ENCODE measurements at regions not wholly inside any gene's neighbourhood (a gene's known extent, or its start where the extent isn't known, plus 50 kb on each side); places are given as distances from the start of the nearest gene placed in this dataset.

- FAIRE-seq = no peak
- Histone ChIP-seq H3K9ac (ENCODE audit: low read length in 3 of 3) (no peak overlapping the region), H3K27ac (ENCODE audit: low read depth in 2 of 2, low read length in 2 of 2) (no peak overlapping the region)
These were observed 135.6 kb upstream of the N4BP1 start for GRCh38 chr16:48745541-48745940.

GRCh38 chr16:48740964-48741363, 131.0 kb upstream of the N4BP1 start:
- H3K9ac ChIP-seq (ENCODE audit: low read length in 3 of 3) = no peak overlapping the region
- H3K9me3 ChIP-seq (ENCODE audit: control insufficient read depth in 2 of 3, insufficient read depth in 1 of 3, low read length in 3 of 3) = peaks cover 0 to 4% (median 3%) of the 10 kb centered on the region in 3 donors
- no peaks in the 10 kb centered on the region for H3K4me1 ChIP-seq (ENCODE audit: control insufficient read depth in 2 of 3, insufficient read depth in 2 of 3, low read depth in 1 of 3, low read length in 3 of 3)
- FAIRE-seq = no peak
- no peak for TF ChIP-seq CTCF (IDR thresholded peaks at IDR 0.05; ENCODE audit: borderline replicate concordance, extremely low read depth, insufficient read depth)
- H3K4me3 ChIP-seq (ENCODE audit: low read length in 3 of 3) = no peak overlapping the region
- intact Hi-C loops (cut with DNase I) = no loop called here
- H3K27me3 ChIP-seq (ENCODE audit: control insufficient read depth, insufficient read depth, low read length) = no peaks in the 10 kb centered on the region
- no peak for DNase-seq
- no peak overlapping the region for H3K27ac ChIP-seq (ENCODE audit: low read depth in 2 of 2, low read length in 2 of 2)
- no peaks in the 10 kb centered on the region for H3K36me3 ChIP-seq (ENCODE audit: control insufficient read depth in 2 of 3, insufficient read depth in 3 of 3, low read length in 3 of 3)

More at GRCh38 chr16:48745541-48745940, 135.6 kb upstream of the N4BP1 start:
- DNase-seq = no peak
- no peaks in the 10 kb centered on the region for H3K27me3 ChIP-seq (ENCODE audit: control insufficient read depth, insufficient read depth, low read length)
- H3K4me3 ChIP-seq (ENCODE audit: low read length in 3 of 3) = no peak overlapping the region
- no peaks in the 10 kb centered on the region for H3K36me3 ChIP-seq (ENCODE audit: control insufficient read depth in 2 of 3, insufficient read depth in 3 of 3, low read length in 3 of 3)
- peaks cover 0 to 4% (median 3%) of the 10 kb centered on the region in 3 donors for H3K9me3 ChIP-seq (ENCODE audit: control insufficient read depth in 2 of 3, insufficient read depth in 1 of 3, low read length in 3 of 3)
- intact Hi-C loops (cut with DNase I) = no loop called here
- no peak for TF ChIP-seq CTCF (IDR thresholded peaks at IDR 0.05; ENCODE audit: borderline replicate concordance, extremely low read depth, insufficient read depth)
- H3K4me1 ChIP-seq (ENCODE audit: control insufficient read depth in 2 of 3, insufficient read depth in 2 of 3, low read depth in 1 of 3, low read length in 3 of 3) = no peaks in the 10 kb centered on the region

GRCh38 chr16:48734220-48734619, 124.2 kb upstream of the N4BP1 start:
- no peak overlapping the region for H3K4me3 ChIP-seq (ENCODE audit: low read length in 3 of 3)
- H3K27ac ChIP-seq (ENCODE audit: low read depth in 2 of 2, low read length in 2 of 2) = no peak overlapping the region
- intact Hi-C loops (cut with DNase I) = no loop called here
- no peaks in the 10 kb centered on the region for H3K9me3 ChIP-seq (ENCODE audit: control insufficient read depth in 2 of 3, insufficient read depth in 1 of 3, low read length in 3 of 3)
- no peak for TF ChIP-seq CTCF (IDR thresholded peaks at IDR 0.05; ENCODE audit: borderline replicate concordance, extremely low read depth, insufficient read depth)
- FAIRE-seq (no peak), DNase-seq (no peak)
- H3K9ac ChIP-seq (ENCODE audit: low read length in 3 of 3) = no peak overlapping the region
- H3K36me3 ChIP-seq (ENCODE audit: control insufficient read depth in 2 of 3, insufficient read depth in 3 of 3, low read length in 3 of 3) = no peaks in the 10 kb centered on the region
- no peaks in the 10 kb centered on the region for H3K27me3 ChIP-seq (ENCODE audit: control insufficient read depth, insufficient read depth, low read length)
- no peaks in the 10 kb centered on the region for H3K4me1 ChIP-seq (ENCODE audit: control insufficient read depth in 2 of 3, insufficient read depth in 2 of 3, low read depth in 1 of 3, low read length in 3 of 3)

GRCh38 chr16:48704710-48705109, 94.7 kb upstream of the N4BP1 start:
- intact Hi-C loops (cut with DNase I) = no loop called here
- Histone ChIP-seq H3K4me1 (ENCODE audit: control insufficient read depth in 2 of 3, insufficient read depth in 2 of 3, low read depth in 1 of 3, low read length in 3 of 3) (no peaks in the 10 kb centered on the region), H3K27ac (ENCODE audit: low read depth in 2 of 2, low read length in 2 of 2) (no peak overlapping the region), H3K9ac (ENCODE audit: low read length in 3 of 3) (no peak overlapping the region), H3K9me3 (ENCODE audit: control insufficient read depth in 2 of 3, insufficient read depth in 1 of 3, low read length in 3 of 3) (no peaks in the 10 kb centered on the region), H3K27me3 (ENCODE audit: control insufficient read depth, insufficient read depth, low read length) (no peaks in the 10 kb centered on the region), H3K36me3 (ENCODE audit: control insufficient read depth in 2 of 3, insufficient read depth in 3 of 3, low read length in 3 of 3) (no peaks in the 10 kb centered on the region), H3K4me3 (ENCODE audit: low read length in 3 of 3) (no peak overlapping the region)
- no peak for FAIRE-seq
- TF ChIP-seq CTCF (IDR thresholded peaks at IDR 0.05; ENCODE audit: borderline replicate concordance, extremely low read depth, insufficient read depth) = no peak
- no peak for DNase-seq
